Tibial nerve (tissue), 4 donors: ENCODE measurements at regions not wholly inside any gene's neighbourhood (a gene's known extent, or its start where the extent isn't known, plus 50 kb on each side); places are given as distances from the start of the nearest gene placed in this dataset.

Experiments used
- DNase-seq, 2 donors: peaks; one replicate each; pipeline ENCODE4 v3.0.0-alpha.2; 2019; ENCODE audit warnings: low spot score in 2 of 2
- H3K27ac ChIP-seq, 4 donors: fragments of 200-600 bp; sonication (generic) in 3 of 4; one replicate each; pipeline ENCODE4 v1.5.1; 2017 to 2019; ENCODE audit warnings: mild to moderate bottlenecking in 1 of 4
- H3K27me3 ChIP-seq, 2 donors: fragments of 200-600 bp; sonication (generic) in 1 of 2; one replicate each; pipeline versions ENCODE4 v1.5.1 to v1.6.0; 2017 to 2019
- H3K36me3 ChIP-seq, 3 donors: fragments of 200-600 bp; sonication (generic); one replicate each; pipeline ENCODE4 v1.5.1; 2018 to 2019
- H3K4me1 ChIP-seq, 4 donors: fragments of 200-600 bp; sonication (generic) in 3 of 4; one replicate each; pipeline ENCODE4 v1.5.1; 2017 to 2019
- H3K4me3 ChIP-seq, 4 donors: fragments of 200-600 bp; sonication (generic) in 3 of 4; one replicate each; pipeline ENCODE4 v1.5.1; 2017 to 2019; ENCODE audit warnings: mild to moderate bottlenecking in 1 of 4, moderate library complexity in 1 of 4
- H3K9me3 ChIP-seq, 4 donors: fragments of 200-600 bp; sonication (generic) in 3 of 4; one replicate each; pipeline ENCODE4 v1.5.1; 2017 to 2019
- CTCF ChIP-seq, 5 experiments: fragments of 200-600 bp in 3 of 5; fragments of 450-650 bp in 2 of 5; sonication (generic) in 3 of 5; IDR thresholded peaks; one replicate each; pipeline ENCODE4 v1.5.1; 2016 to 2019; ENCODE audit warnings: antibody characterized with exemption in 5 of 5, mild to moderate bottlenecking in 3 of 5, moderate library complexity in 2 of 5
- EP300 ChIP-seq, 2 donors: sonication (generic); formaldehyde crosslinking; IDR thresholded peaks; one replicate each; pipeline ENCODE4 v1.6.1; 2017; ENCODE audit warnings: antibody characterized with exemption in 2 of 2, mild to moderate bottlenecking in 1 of 2
- POLR2A ChIP-seq, 2 donors: fragments of 450-650 bp; IDR thresholded peaks; one replicate each; pipeline ENCODE4 v1.6.1; 2017; ENCODE audit warnings: antibody characterized with exemption in 2 of 2, mild to moderate bottlenecking in 2 of 2, moderate library complexity in 2 of 2
- WGBS, 2 donors: methylation state at CpG; one replicate each; pipeline ENCODE4 v1.1.5; 2018; 5-methylcytosine and 5-hydroxymethylcytosine counted together

- TF ChIP-seq EP300 (IDR thresholded peaks at IDR 0.05): no peak
These were observed 53.9 kb upstream of the KL start for GRCh38 chr13:32962342-32962741.

GRCh38 chr13:32964987-32965386 is 51.2 kb upstream of the KL start:
- peaks cover 0 to 15% (median 7%) of the 10 kb centered on the region in 4 donors for H3K4me1 ChIP-seq
- peak overlapping the region in 2 of 4 donors; percentile 29 to 40 for H3K27ac ChIP-seq
- no peak for DNase-seq
- 33 to 35% methylated on average over 2 of the region's 2 CpGs for WGBS, 2 donors
- TF ChIP-seq POLR2A (IDR thresholded peaks at IDR 0.05) (no peak), CTCF (IDR thresholded peaks at IDR 0.05) (no peak), EP300 (IDR thresholded peaks at IDR 0.05) (no peak)
- no peaks in the 10 kb centered on the region for H3K36me3 ChIP-seq
- H3K9me3 ChIP-seq: no peaks in the 10 kb centered on the region
- H3K4me3 ChIP-seq: no peak overlapping the region
- H3K27me3 ChIP-seq: no peaks in the 10 kb centered on the region

More at GRCh38 chr13:32962342-32962741, 53.9 kb upstream of the KL start:
- Histone ChIP-seq H3K27me3 (no peaks in the 10 kb centered on the region), H3K9me3 (no peaks in the 10 kb centered on the region), H3K27ac (no peak overlapping the region), H3K36me3 (no peaks in the 10 kb centered on the region), H3K4me1 (no peaks in the 10 kb centered on the region), H3K4me3 (no peak overlapping the region)
- 64 to 76% methylated on average over 2 of the region's 2 CpGs for WGBS, 2 donors
- no peak for DNase-seq
